T-helper 17 cell (primary cell): ENCODE measurements at regions not wholly inside any gene's neighbourhood (a gene's known extent, or its start where the extent isn't known, plus 50 kb on each side); places are given as distances from the start of the nearest gene placed in this dataset.
"Not testable (repeated sequence)": the region's sequence is repeated elsewhere in the genome, so short reads cannot be mapped to it uniquely, and the experiment has no call there.

Source experiments
- ATAC-seq: fragments of 150-1000 bp; cut with Tn5 transposase; 2 replicates; pipeline ENCODE4 v1.10.0; 2021; ENCODE audit warnings: mild to moderate bottlenecking, moderate library complexity
- DNase-seq, 3 donors: peaks; one replicate each; pipeline versions ENCODE4 v3.0.0 to v3.0.0-alpha.2; 2020 to 2021
- H3K9me3 ChIP-seq: one replicate; pipeline ENCODE4 v1.7.0; 2013; ENCODE audit warnings: low read length, mild to moderate bottlenecking; ENCODE audit not compliant: control insufficient read depth, poor library complexity, severe bottlenecking
- H3K27ac Mint-ChIP-seq: one replicate; pipeline ENCODE4 v1.8.0; 2022; ENCODE audit warnings: mild to moderate bottlenecking, moderate library complexity, mixed read lengths
- H3K27me3 Mint-ChIP-seq: one replicate; pipeline ENCODE4 v1.8.0; 2022; ENCODE audit warnings: mixed read lengths
- H3K36me3 Mint-ChIP-seq: one replicate; pipeline ENCODE4 v1.8.0; 2022; ENCODE audit warnings: low read depth, mixed read lengths
- H3K4me1 Mint-ChIP-seq: one replicate; pipeline ENCODE4 v1.8.0; 2022; ENCODE audit warnings: mild to moderate bottlenecking, mixed read lengths
- H3K4me3 Mint-ChIP-seq: one replicate; pipeline ENCODE4 v1.8.0; 2022; ENCODE audit warnings: mild to moderate bottlenecking, moderate library complexity, mixed read lengths

GRCh38 chr18:30469091-30469490 lies 573.5 kb downstream of the DSC3 start:
- Mint-ChIP-seq H3K36me3 (no peaks in the 10 kb centered on the region), H3K27me3 (no peaks in the 10 kb centered on the region), H3K4me1 (no peaks in the 10 kb centered on the region), H3K4me3 (no peak overlapping the region), H3K27ac (no peak overlapping the region)
- ATAC-seq, result no peak
- H3K9me3 ChIP-seq, result no peaks in the 10 kb centered on the region
- no peak for DNase-seq

- H3K36me3 Mint-ChIP-seq, result no peaks in the 10 kb centered on the region
- DNase-seq (no peak), ATAC-seq (no peak)
- H3K4me3 Mint-ChIP-seq, result no peak overlapping the region
- H3K27ac Mint-ChIP-seq, result no peak overlapping the region
- H3K9me3 ChIP-seq, result no peaks in the 10 kb centered on the region
- H3K27me3 Mint-ChIP-seq, result no peaks in the 10 kb centered on the region
- no peaks in the 10 kb centered on the region for H3K4me1 Mint-ChIP-seq
Observed at GRCh38 chr18:30465096-30465495, 577.4 kb downstream of the DSC3 start.

- no peaks in the 10 kb centered on the region for H3K9me3 ChIP-seq
- Mint-ChIP-seq H3K27ac (no peak overlapping the region), H3K27me3 (no peaks in the 10 kb centered on the region), H3K36me3 (no peaks in the 10 kb centered on the region), H3K4me3 (no peak overlapping the region), H3K4me1 (no peaks in the 10 kb centered on the region)
- DNase-seq (no peak), ATAC-seq (no peak)
Observed at GRCh38 chr18:30457156-30457555, 585.4 kb downstream of the DSC3 start.

GRCh38 chr18:30455741-30456140 lies 586.8 kb downstream of the DSC3 start:
- Mint-ChIP-seq H3K27me3 (no peaks in the 10 kb centered on the region), H3K4me3 (no peak overlapping the region), H3K27ac (no peak overlapping the region), H3K4me1 (no peaks in the 10 kb centered on the region), H3K36me3 (no peaks in the 10 kb centered on the region)
- H3K9me3 ChIP-seq, result no peaks in the 10 kb centered on the region
- ATAC-seq, result no peak
- DNase-seq, result no peak

- no peaks in the 10 kb centered on the region for H3K4me1 Mint-ChIP-seq
Observed at GRCh38 chr18:30454920-30455319, 587.6 kb downstream of the DSC3 start.

GRCh38 chr18:30451981-30452380 lies 590.6 kb downstream of the DSC3 start:
- Mint-ChIP-seq H3K27ac (no peak overlapping the region), H3K4me1 (no peaks in the 10 kb centered on the region), H3K4me3 (no peak overlapping the region), H3K27me3 (no peaks in the 10 kb centered on the region), H3K36me3 (no peaks in the 10 kb centered on the region)
- H3K9me3 ChIP-seq, result no peaks in the 10 kb centered on the region
- DNase-seq (no peak), ATAC-seq (no peak)

More at GRCh38 chr18:30454920-30455319, 587.6 kb downstream of the DSC3 start:
- no peaks in the 10 kb centered on the region for H3K9me3 ChIP-seq
- Mint-ChIP-seq H3K27me3 (no peaks in the 10 kb centered on the region), H3K27ac (no peak overlapping the region), H3K4me3 (no peak overlapping the region), H3K36me3 (no peaks in the 10 kb centered on the region)
- ATAC-seq, result no peak
- no peak for DNase-seq

- H3K9me3 ChIP-seq, result no peaks in the 10 kb centered on the region
- H3K4me1 Mint-ChIP-seq, result no peaks in the 10 kb centered on the region
- H3K4me3 Mint-ChIP-seq, result no peak overlapping the region
- no peaks in the 10 kb centered on the region for H3K36me3 Mint-ChIP-seq
- no peak overlapping the region for H3K27ac Mint-ChIP-seq
- no peak for DNase-seq
- ATAC-seq, result no peak
- H3K27me3 Mint-ChIP-seq, result no peaks in the 10 kb centered on the region
Observed at GRCh38 chr18:30450927-30451326, 591.6 kb downstream of the DSC3 start.

- ATAC-seq, result no peak
- H3K27ac Mint-ChIP-seq, result no peak overlapping the region
Observed at GRCh38 chr18:30446605-30447004, 595.9 kb downstream of the DSC3 start.

GRCh38 chr18:30444544-30444943 lies 598.0 kb downstream of the DSC3 start:
- Mint-ChIP-seq H3K27me3 (no peaks in the 10 kb centered on the region), H3K27ac (no peak overlapping the region), H3K36me3 (no peaks in the 10 kb centered on the region), H3K4me1 (no peaks in the 10 kb centered on the region), H3K4me3 (no peak overlapping the region)
- no peaks in the 10 kb centered on the region for H3K9me3 ChIP-seq
- ATAC-seq, result no peak
- DNase-seq, result no peak

More at GRCh38 chr18:30446605-30447004, 595.9 kb downstream of the DSC3 start:
- no peaks in the 10 kb centered on the region for H3K4me1 Mint-ChIP-seq
- DNase-seq, result no peak
- H3K4me3 Mint-ChIP-seq, result no peak overlapping the region
- H3K9me3 ChIP-seq, result no peaks in the 10 kb centered on the region
- no peaks in the 10 kb centered on the region for H3K27me3 Mint-ChIP-seq
- no peaks in the 10 kb centered on the region for H3K36me3 Mint-ChIP-seq

- H3K27ac Mint-ChIP-seq, result no peak overlapping the region
- H3K27me3 Mint-ChIP-seq, result no peaks in the 10 kb centered on the region
- no peaks in the 10 kb centered on the region for H3K4me1 Mint-ChIP-seq
- no peaks in the 10 kb centered on the region for H3K9me3 ChIP-seq
- DNase-seq, result no peak
- no peaks in the 10 kb centered on the region for H3K36me3 Mint-ChIP-seq
- no peak overlapping the region for H3K4me3 Mint-ChIP-seq
- no peak for ATAC-seq
Observed at GRCh38 chr18:30440351-30440750, 602.2 kb downstream of the DSC3 start.

- no peaks in the 10 kb centered on the region for H3K36me3 Mint-ChIP-seq
- no peak for DNase-seq
- ATAC-seq, result no peak
- H3K4me3 Mint-ChIP-seq, result no peak overlapping the region
- no peak overlapping the region for H3K27ac Mint-ChIP-seq
- H3K27me3 Mint-ChIP-seq, result no peaks in the 10 kb centered on the region
- H3K4me1 Mint-ChIP-seq, result no peaks in the 10 kb centered on the region
- H3K9me3 ChIP-seq, result no peaks in the 10 kb centered on the region
Observed at GRCh38 chr18:30439174-30439573, 603.4 kb downstream of the DSC3 start.

- DNase-seq, result no peak
- H3K27ac Mint-ChIP-seq, result no peak overlapping the region
- H3K27me3 Mint-ChIP-seq, result no peaks in the 10 kb centered on the region
- H3K4me3 Mint-ChIP-seq, result no peak overlapping the region
- no peaks in the 10 kb centered on the region for H3K9me3 ChIP-seq
- no peak for ATAC-seq
- H3K36me3 Mint-ChIP-seq, result no peaks in the 10 kb centered on the region
- H3K4me1 Mint-ChIP-seq, result no peaks in the 10 kb centered on the region
Observed at GRCh38 chr18:30432349-30432748, 610.2 kb downstream of the DSC3 start.

GRCh38 chr18:30419399-30419798 lies 623.1 kb downstream of the DSC3 start:
- H3K4me3 Mint-ChIP-seq, DNase-seq, H3K36me3 Mint-ChIP-seq, H3K4me1 Mint-ChIP-seq, ATAC-seq, H3K9me3 ChIP-seq, H3K27me3 Mint-ChIP-seq, H3K27ac Mint-ChIP-seq: not testable (repeated sequence)

- no peak for DNase-seq
- no peak for ATAC-seq
- Mint-ChIP-seq H3K4me1 (no peaks in the 10 kb centered on the region), H3K27ac (no peak overlapping the region), H3K36me3 (no peaks in the 10 kb centered on the region), H3K4me3 (no peak overlapping the region), H3K27me3 (no peaks in the 10 kb centered on the region)
- no peaks in the 10 kb centered on the region for H3K9me3 ChIP-seq
Observed at GRCh38 chr18:30415903-30416302, 626.6 kb downstream of the DSC3 start.

GRCh38 chr18:30409120-30409519 lies 633.4 kb downstream of the DSC3 start:
- H3K36me3 Mint-ChIP-seq, result no peaks in the 10 kb centered on the region
- H3K4me1 Mint-ChIP-seq, result no peaks in the 10 kb centered on the region
- no peak overlapping the region for H3K4me3 Mint-ChIP-seq
- H3K27ac Mint-ChIP-seq, result no peak overlapping the region
- no peaks in the 10 kb centered on the region for H3K9me3 ChIP-seq
- ATAC-seq, result no peak
- no peaks in the 10 kb centered on the region for H3K27me3 Mint-ChIP-seq
- DNase-seq, result no peak
